Astrocyte (in vitro differentiated cells and primary cell): ENCODE measurements at regions not wholly inside any gene's neighbourhood (a gene's known extent, or its start where the extent isn't known, plus 50 kb on each side); places are given as distances from the start of the nearest gene placed in this dataset.

Experiments
- DNase-seq: peaks from one replicate; pipeline ENCODE4 v3.0.0-alpha.2; 2010; ENCODE audit warnings: low read depth
- FAIRE-seq: peaks from 2 replicates; lab custom pipeline; 2011; peaks lifted over from hg19 to GRCh38; lab: Jason Lieb, UNC
- H2AFZ ChIP-seq: 2 replicates; pipeline ENCODE4 v1.6.0; 2012; ENCODE audit warnings: low read depth, low read length, inconsistent platforms
- H3K27ac ChIP-seq: 2 replicates; pipeline ENCODE4 v1.5.1; 2011; ENCODE audit warnings: low read depth, low read length, inconsistent platforms
- H3K27me3 ChIP-seq: 2 replicates; pipeline ENCODE4 v1.6.0; 2011; ENCODE audit warnings: low read length, inconsistent platforms; ENCODE audit not compliant: insufficient read depth
- H3K36me3 ChIP-seq: 2 replicates; pipeline ENCODE4 v1.5.1; 2011; ENCODE audit warnings: low read length, inconsistent platforms; ENCODE audit not compliant: insufficient read depth
- H3K4me1 ChIP-seq: 2 replicates; pipeline ENCODE4 v1.5.1; 2011; ENCODE audit warnings: low read length, inconsistent platforms; ENCODE audit not compliant: insufficient read depth
- H3K4me2 ChIP-seq: 2 replicates; pipeline ENCODE4 v1.6.0; 2012; ENCODE audit warnings: low read length, inconsistent platforms
- H3K4me3 ChIP-seq: 2 replicates; pipeline ENCODE4 v1.5.1; 2011; ENCODE audit warnings: low read depth, mild to moderate bottlenecking, low read length, inconsistent platforms; ENCODE audit not compliant: insufficient read depth
- H3K79me2 ChIP-seq: 2 replicates; pipeline ENCODE4 v1.6.0; 2012; ENCODE audit warnings: mild to moderate bottlenecking, low read length, inconsistent platforms; ENCODE audit not compliant: insufficient read depth
- H3K9ac ChIP-seq: 2 replicates; pipeline ENCODE4 v1.6.0; 2012; ENCODE audit warnings: mild to moderate bottlenecking, low read length, inconsistent platforms
- H3K9me3 ChIP-seq: 2 replicates; pipeline ENCODE4 v1.5.1; 2012; ENCODE audit warnings: low read depth, mild to moderate bottlenecking, low read length, inconsistent platforms; ENCODE audit not compliant: insufficient read depth
- H4K20me1 ChIP-seq: 2 replicates; pipeline ENCODE4 v1.6.0; 2012; ENCODE audit warnings: low read length, inconsistent platforms; ENCODE audit not compliant: insufficient read depth
- H3K27ac Mint-ChIP-seq: one replicate; pipeline ENCODE4 v1.8.0; 2021; ENCODE audit warnings: mild to moderate bottlenecking, mixed read lengths; ENCODE audit not compliant: unreplicated experiment
- H3K27me3 Mint-ChIP-seq: one replicate; pipeline ENCODE4 v1.8.0; 2021; ENCODE audit warnings: low read depth, mixed read lengths; ENCODE audit not compliant: unreplicated experiment
- H3K36me3 Mint-ChIP-seq: one replicate; pipeline ENCODE4 v1.8.0; 2021; ENCODE audit warnings: low read depth, mixed read lengths; ENCODE audit not compliant: unreplicated experiment
- H3K4me1 Mint-ChIP-seq: one replicate; pipeline ENCODE4 v1.8.0; 2021; ENCODE audit warnings: low read depth, mixed read lengths; ENCODE audit not compliant: unreplicated experiment
- H3K4me3 Mint-ChIP-seq: one replicate; pipeline ENCODE4 v1.8.0; 2021; ENCODE audit warnings: mild to moderate bottlenecking, moderate library complexity, mixed read lengths; ENCODE audit not compliant: unreplicated experiment
- H3K9me3 Mint-ChIP-seq: one replicate; pipeline ENCODE4 v1.8.0; 2021; ENCODE audit warnings: mild to moderate bottlenecking, mixed read lengths; ENCODE audit not compliant: unreplicated experiment
- EZH2 ChIP-seq: IDR thresholded peaks from 2 replicates; pipeline ENCODE4 v1.6.1; 2012; ENCODE audit warnings: mild to moderate bottlenecking, low read length, inconsistent platforms; ENCODE audit not compliant: insufficient read depth
- TF ChIP-seq, protein P1 (sequence below): IDR thresholded peaks from 2 replicates; pipeline ENCODE4 v1.5.1; 2011; ENCODE audit warnings: low read depth, mild to moderate bottlenecking, inconsistent platforms, low read length, moderate library complexity; ENCODE audit not compliant: insufficient read depth

DNA sequence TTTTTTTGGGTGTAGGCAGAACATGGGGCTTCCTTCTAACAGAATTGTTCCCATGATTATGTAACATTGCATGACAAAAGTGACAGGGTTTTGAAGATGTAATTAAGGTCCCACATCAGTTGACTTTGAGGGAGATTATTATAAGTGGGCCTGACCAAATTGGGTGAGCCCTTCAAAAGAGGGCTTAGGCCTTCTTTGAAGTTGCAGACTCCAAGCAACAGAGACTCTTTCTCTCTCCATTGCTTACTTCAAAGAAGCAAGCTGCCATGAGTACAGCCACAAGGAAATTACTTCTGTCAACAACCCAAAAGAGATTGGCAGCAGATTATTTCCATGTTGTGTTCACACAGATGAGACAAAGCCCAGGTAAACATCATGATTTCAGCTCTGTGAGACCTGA, 348.2 kb downstream of the PDCD6IP start:
- Mint-ChIP-seq H3K27me3 (peaks cover 6% of the 10 kb centered on the region), H3K27ac (no peak overlapping the region), H3K9me3 (peaks cover 2% of the 10 kb centered on the region), H3K36me3 (no peaks in the 10 kb centered on the region), H3K4me1 (no peaks in the 10 kb centered on the region), H3K4me3 (no peak overlapping the region)
- no peak overlapping the region for H3K4me3 ChIP-seq
- H3K27me3 ChIP-seq = no peaks in the 10 kb centered on the region
- H4K20me1 ChIP-seq = no peaks in the 10 kb centered on the region
- H3K36me3 ChIP-seq = no peaks in the 10 kb centered on the region
- no peak overlapping the region for H3K9ac ChIP-seq
- no peak overlapping the region for H3K27ac ChIP-seq
- H2AFZ ChIP-seq = no peak overlapping the region
- no peaks in the 10 kb centered on the region for H3K4me1 ChIP-seq
- H3K9me3 ChIP-seq = no peaks in the 10 kb centered on the region
- TF ChIP-seq EZH2 = no peak
- TF ChIP-seq, protein P1, sequence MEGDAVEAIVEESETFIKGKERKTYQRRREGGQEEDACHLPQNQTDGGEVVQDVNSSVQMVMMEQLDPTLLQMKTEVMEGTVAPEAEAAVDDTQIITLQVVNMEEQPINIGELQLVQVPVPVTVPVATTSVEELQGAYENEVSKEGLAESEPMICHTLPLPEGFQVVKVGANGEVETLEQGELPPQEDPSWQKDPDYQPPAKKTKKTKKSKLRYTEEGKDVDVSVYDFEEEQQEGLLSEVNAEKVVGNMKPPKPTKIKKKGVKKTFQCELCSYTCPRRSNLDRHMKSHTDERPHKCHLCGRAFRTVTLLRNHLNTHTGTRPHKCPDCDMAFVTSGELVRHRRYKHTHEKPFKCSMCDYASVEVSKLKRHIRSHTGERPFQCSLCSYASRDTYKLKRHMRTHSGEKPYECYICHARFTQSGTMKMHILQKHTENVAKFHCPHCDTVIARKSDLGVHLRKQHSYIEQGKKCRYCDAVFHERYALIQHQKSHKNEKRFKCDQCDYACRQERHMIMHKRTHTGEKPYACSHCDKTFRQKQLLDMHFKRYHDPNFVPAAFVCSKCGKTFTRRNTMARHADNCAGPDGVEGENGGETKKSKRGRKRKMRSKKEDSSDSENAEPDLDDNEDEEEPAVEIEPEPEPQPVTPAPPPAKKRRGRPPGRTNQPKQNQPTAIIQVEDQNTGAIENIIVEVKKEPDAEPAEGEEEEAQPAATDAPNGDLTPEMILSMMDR = no peak
- no peaks in the 10 kb centered on the region for H3K79me2 ChIP-seq
- H3K4me2 ChIP-seq = no peak overlapping the region
- FAIRE-seq (no peak), DNase-seq (no peak)

DNA sequence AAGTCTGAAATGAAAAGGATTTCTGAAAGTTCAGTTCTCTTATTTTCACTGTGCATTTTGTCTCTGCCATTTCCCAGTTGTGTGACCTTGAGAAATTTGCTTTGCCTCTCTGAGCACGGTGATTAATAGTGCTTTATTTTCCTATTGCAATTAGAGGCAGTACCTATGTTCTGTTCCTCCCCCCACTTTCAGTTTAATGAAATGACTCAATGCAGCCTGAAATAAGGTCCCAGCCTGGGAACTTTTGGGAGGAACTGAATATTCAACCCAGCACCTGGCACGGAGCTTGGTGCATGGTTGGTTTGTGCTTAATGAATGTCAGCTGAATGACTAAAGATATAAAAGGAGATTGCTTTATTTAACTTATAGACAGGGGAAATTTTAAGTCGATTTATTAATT, 352.6 kb downstream of the PDCD6IP start:
- H3K36me3 ChIP-seq = no peaks in the 10 kb centered on the region
- TF ChIP-seq, protein P1 = no peak
- TF ChIP-seq EZH2 = no peak
- no peak overlapping the region for H3K4me3 Mint-ChIP-seq

DNA sequence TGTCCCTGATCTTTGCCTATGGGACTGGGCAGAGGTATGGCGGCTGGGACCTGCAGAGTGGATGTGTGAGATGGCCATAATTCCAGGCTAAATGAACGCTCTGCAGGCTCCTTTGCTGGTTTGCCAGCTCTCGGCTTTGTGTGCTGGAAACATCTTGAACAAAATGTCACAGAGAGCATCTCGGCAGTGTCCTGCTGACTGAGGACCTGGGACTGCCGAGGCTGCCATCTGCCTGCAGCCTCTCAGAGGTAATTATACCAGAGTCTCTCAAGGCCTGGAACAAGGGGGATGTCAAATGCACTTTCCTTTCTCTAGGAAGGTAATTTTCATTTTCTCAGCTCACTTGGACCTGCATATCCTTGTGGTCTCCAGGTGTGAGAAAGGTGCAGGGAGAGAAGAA, 354.2 kb downstream of the PDCD6IP start:
- Mint-ChIP-seq H3K36me3 (no peaks in the 10 kb centered on the region), H3K4me3 (no peak overlapping the region), H3K27me3 (peaks cover 8% of the 10 kb centered on the region), H3K4me1 (no peaks in the 10 kb centered on the region), H3K27ac (no peak overlapping the region), H3K9me3 (no peaks in the 10 kb centered on the region)
- H4K20me1 ChIP-seq = no peaks in the 10 kb centered on the region
- H3K4me2 ChIP-seq = no peak overlapping the region
- H3K9ac ChIP-seq = no peak overlapping the region
- no peak overlapping the region for H3K4me3 ChIP-seq
- H3K4me1 ChIP-seq = no peaks in the 10 kb centered on the region
- FAIRE-seq (no peak), DNase-seq (no peak)
- no peak for TF ChIP-seq EZH2
- TF ChIP-seq, protein P1 = no peak
- H3K36me3 ChIP-seq = no peaks in the 10 kb centered on the region
- no peaks in the 10 kb centered on the region for H3K27me3 ChIP-seq
- H3K27ac ChIP-seq = no peak overlapping the region
- no peak overlapping the region for H2AFZ ChIP-seq
- H3K9me3 ChIP-seq = no peaks in the 10 kb centered on the region
- H3K79me2 ChIP-seq = no peaks in the 10 kb centered on the region

More for the DNA sequence above, 352.6 kb downstream of the PDCD6IP start:
- Histone ChIP-seq H3K79me2 (no peaks in the 10 kb centered on the region), H3K9me3 (no peaks in the 10 kb centered on the region), H4K20me1 (no peaks in the 10 kb centered on the region), H2AFZ (no peak overlapping the region), H3K27me3 (no peaks in the 10 kb centered on the region), H3K4me3 (no peak overlapping the region), H3K4me1 (no peaks in the 10 kb centered on the region), H3K4me2 (no peak overlapping the region), H3K9ac (no peak overlapping the region), H3K27ac (no peak overlapping the region)
- Mint-ChIP-seq H3K9me3 (peaks cover 2% of the 10 kb centered on the region), H3K36me3 (no peaks in the 10 kb centered on the region), H3K27ac (no peak overlapping the region), H3K4me1 (no peaks in the 10 kb centered on the region), H3K27me3 (peaks cover 8% of the 10 kb centered on the region)
- no peak for DNase-seq
- FAIRE-seq = no peak
